GM12864 (cell line): ENCODE measurements at regions not wholly inside any gene's neighbourhood (a gene's known extent, or its start where the extent isn't known, plus 50 kb on each side); places are given as distances from the start of the nearest gene placed in this dataset.

Experiments
- DNase-seq: peaks from one replicate; pipeline ENCODE4 v3.0.0-alpha.2; 2011; ENCODE audit warnings: low read depth
- H3K4me3 ChIP-seq: 2 replicates; pipeline ENCODE4 v1.5.1; 2011; ENCODE audit warnings: mild to moderate bottlenecking, low read depth, low read length, control low read depth
- TF ChIP-seq, protein P1 (sequence below): IDR thresholded peaks from 2 replicates; pipeline ENCODE4 v1.5.1; 2011; ENCODE audit warnings: low read depth, mild to moderate bottlenecking, moderate library complexity, low read length, control low read depth, inconsistent platforms; ENCODE audit errors: missing control alignments

GRCh38 chr20:57881466-57882385 lies 171.9 kb upstream of the PMEPA1 start:
- TF ChIP-seq, protein P1, sequence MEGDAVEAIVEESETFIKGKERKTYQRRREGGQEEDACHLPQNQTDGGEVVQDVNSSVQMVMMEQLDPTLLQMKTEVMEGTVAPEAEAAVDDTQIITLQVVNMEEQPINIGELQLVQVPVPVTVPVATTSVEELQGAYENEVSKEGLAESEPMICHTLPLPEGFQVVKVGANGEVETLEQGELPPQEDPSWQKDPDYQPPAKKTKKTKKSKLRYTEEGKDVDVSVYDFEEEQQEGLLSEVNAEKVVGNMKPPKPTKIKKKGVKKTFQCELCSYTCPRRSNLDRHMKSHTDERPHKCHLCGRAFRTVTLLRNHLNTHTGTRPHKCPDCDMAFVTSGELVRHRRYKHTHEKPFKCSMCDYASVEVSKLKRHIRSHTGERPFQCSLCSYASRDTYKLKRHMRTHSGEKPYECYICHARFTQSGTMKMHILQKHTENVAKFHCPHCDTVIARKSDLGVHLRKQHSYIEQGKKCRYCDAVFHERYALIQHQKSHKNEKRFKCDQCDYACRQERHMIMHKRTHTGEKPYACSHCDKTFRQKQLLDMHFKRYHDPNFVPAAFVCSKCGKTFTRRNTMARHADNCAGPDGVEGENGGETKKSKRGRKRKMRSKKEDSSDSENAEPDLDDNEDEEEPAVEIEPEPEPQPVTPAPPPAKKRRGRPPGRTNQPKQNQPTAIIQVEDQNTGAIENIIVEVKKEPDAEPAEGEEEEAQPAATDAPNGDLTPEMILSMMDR = no peak
- no peak for DNase-seq
- no peak overlapping the region for H3K4me3 ChIP-seq

DNA sequence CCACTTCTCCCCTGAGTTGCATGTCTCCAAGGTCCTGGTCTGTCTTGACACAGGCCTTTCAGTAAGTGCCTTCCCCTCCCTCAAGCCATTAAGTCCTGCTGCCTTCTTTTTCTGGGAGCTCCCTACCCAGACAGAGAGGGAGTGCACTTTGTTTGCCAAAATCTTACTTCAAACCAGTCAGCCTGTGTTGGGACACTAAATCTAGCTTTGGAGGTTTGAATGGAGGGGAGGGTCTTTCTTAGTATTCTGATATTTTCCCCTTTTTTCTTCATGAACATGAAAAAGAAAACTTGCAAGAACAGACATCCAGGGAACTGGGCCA lies 170.7 kb upstream of the PMEPA1 start:
- TF ChIP-seq, protein P1 = no peak
- H3K4me3 ChIP-seq = no peak overlapping the region
- no peak for DNase-seq

- no peak overlapping the region for H3K4me3 ChIP-seq
- TF ChIP-seq, protein P1 = no peak
- DNase-seq = no peak
These were observed 170.2 kb upstream of the PMEPA1 start for GRCh38 chr20:57879779-57880570.

DNA sequence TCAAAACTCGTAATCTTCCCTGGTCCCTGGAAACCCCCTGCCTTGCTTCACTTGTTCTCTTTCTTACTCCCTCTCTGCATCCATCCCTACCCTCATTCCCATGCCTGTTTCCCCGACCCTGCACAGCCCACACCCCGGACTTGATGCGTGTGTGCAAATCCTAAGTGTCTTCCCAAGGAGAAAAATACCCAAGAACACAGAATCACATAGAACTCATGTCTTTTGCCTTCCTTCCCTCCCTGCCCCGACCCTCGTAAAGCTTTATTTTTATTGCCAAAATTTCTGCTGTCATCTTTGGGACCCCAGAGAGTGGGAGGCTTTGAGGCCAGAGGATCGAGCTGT lies 169.6 kb upstream of the PMEPA1 start:
- TF ChIP-seq, protein P1 = no peak
- no peak for DNase-seq
- no peak overlapping the region for H3K4me3 ChIP-seq

DNA sequence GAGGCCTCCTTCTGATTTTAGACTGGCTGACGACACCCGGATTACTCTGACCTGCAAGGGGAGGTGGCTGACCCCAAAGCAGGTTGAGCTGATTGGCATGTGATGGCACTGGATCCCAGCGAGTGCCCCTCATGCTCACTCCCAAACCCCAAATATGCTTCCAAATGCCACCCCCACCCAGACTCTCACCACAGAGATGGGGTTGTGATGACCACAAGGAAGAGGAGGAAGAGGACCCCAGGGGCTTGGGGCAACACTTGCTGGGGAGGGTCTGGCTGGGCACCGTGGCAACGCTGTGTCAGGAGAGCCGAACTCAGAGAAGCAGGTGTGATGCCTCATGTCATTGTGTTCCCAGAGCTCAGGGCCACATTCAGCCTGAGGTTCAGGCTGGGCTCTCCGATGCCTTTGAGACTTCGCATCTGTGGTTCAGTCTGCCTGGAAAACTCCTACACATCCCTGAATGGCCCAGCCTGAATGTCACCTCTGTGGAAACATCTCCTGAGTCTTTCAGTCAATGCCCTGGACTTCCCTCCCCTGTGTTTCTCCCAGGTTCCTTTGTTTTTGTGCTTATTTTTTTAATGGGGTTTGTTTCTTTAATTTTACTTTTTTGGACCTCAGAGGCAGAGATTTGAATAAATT lies 169.1 kb upstream of the PMEPA1 start:
- H3K4me3 ChIP-seq = no peak overlapping the region
- TF ChIP-seq, protein P1 = no peak
- no peak for DNase-seq

DNA sequence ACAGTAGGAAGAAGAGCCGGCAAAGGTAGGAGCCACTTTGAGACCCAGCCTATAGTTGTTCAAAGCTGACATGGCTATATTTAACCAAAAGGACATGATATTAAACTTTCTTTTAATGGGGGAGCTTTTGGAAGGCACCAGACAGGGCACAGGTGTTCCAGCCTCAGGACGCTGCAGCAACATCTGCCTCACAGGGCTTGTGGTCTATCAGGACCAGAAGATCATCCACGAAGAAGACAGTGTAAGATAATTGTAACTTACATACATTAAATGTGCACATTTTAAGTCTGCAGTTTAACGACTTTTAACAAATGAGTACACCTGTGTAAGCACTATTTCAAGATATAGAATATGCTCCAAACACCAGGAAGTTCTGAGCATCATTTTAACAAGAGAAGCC lies 168.2 kb upstream of the PMEPA1 start:
- no peak overlapping the region for H3K4me3 ChIP-seq
- TF ChIP-seq, protein P1 = no peak
- no peak for DNase-seq
